Fibroblast of pulmonary artery (primary cell): ENCODE measurements at regions not wholly inside any gene's neighbourhood (a gene's known extent, or its start where the extent isn't known, plus 50 kb on each side); places are given as distances from the start of the nearest gene placed in this dataset.
"Not testable (repeated sequence)": the region's sequence is repeated elsewhere in the genome, so short reads cannot be mapped to it uniquely, and the experiment has no call there.

Experiments used
- DNase-seq: peaks from one replicate; pipeline ENCODE4 v3.0.0-alpha.2; 2010; ENCODE audit warnings: low read depth
- H3K4me3 ChIP-seq: replicated peaks from 2 replicates; pipeline ENCODE4 v1.5.1; 2011; ENCODE audit warnings: low read depth, mild to moderate bottlenecking, control low read depth, low read length, moderate library complexity

GRCh38 chr9:62909447-62909846 lies 1719.6 kb downstream of the SPATA31A7 start:
- DNase-seq, H3K4me3 ChIP-seq: not testable (repeated sequence)

DNA sequence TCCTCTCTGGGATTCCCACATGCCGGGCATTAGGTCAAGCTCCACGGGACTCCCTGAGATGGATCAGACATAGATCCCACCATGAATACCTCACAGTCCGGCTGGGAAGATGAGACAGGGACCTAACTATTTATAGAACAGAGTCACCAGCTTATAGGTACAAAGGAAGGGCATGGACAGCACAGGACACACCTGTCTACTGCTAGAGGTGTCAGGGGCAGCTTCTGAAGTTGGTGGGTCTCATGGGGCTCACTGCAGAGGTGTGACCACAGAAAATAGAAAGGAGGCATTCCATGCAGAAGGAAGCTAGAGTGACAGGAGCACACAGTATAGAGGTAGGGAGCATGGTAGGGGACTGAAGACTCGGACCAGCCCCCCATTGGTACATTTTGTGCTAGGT lies 1722.4 kb downstream of the SPATA31A7 start:
- not testable (repeated sequence) for DNase-seq, H3K4me3 ChIP-seq

DNA sequence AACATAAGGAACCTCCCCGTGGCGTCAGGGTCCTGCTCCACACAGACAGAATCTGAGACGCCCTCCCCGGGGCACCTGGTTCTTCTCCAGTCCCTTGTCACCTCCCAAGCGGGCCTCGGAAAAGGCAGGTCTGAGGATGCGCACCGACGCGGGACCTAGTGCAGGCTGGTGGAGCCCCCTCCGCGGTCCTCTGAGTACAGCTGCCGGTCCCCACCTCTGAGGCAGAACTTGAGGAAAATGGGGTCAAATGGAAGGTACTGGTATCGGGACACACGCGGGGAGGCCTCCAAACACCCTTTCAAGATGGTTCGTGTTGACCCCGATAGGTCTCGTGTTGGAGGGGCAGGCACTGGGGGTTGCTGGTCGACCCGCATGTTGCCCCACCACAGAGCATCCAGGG lies 1725.3 kb downstream of the SPATA31A7 start:
- H3K4me3 ChIP-seq, DNase-seq: not testable (repeated sequence)

GRCh38 chr9:62915661-62916060 lies 1725.8 kb downstream of the SPATA31A7 start:
- not testable (repeated sequence) for H3K4me3 ChIP-seq, DNase-seq

DNA sequence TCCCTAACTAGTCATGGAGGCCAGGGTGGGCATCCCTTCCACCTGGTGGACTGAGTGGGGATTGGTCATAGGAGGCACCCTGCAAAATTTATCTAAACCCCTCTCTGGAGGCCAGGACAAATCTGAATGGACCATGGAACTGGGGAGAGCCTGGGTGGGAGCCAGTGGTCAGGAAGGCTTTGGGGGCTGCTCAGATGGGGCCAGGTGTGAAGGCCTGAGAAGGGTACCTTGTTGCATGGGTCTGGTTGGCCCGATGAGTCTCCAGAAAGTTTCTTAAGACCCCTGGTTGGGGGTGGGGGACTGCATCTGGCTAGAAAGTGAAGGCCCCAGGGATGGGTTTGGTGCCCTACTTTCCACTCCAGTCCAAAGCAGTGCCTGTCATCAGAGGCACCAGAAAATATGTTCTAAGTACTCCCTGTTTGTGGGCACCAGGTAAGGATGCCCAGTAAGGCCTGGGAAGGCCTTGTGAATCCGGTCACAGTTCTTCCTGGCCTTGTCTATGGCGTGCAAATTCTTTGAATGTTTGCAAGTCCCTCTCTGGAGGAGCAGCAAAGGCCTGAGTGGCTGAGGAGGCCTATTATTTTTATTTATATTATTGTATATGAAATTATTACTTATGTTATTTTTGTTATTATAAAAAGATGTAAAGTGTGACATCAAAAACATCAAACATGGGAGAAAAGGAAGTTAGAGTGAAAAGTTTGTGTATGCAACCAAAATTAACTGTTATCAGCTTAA lies 1729.0 kb downstream of the SPATA31A7 start:
- not testable (repeated sequence) for DNase-seq

DNA sequence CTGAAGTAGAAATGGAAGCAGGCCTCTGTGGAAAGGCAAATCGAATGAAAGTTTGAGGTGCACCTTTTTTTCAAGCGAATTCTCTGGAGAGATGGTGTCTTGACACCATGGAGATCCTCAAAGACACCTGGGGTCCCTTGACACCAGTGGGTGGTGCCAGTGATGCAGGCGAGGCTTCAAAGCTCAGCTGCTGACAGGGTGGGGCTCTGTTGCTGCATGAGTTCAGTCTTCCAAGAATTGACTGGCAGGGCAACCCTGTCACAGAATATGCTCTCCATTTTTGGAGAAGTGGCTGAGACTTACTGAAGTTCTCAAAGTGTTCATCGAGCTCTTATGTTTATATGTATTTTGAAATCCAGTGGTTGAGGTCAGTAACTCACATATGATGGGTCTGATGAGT lies 1741.6 kb downstream of the SPATA31A7 start:
- DNase-seq, H3K4me3 ChIP-seq: not testable (repeated sequence)

More for the DNA sequence above, 1729.0 kb downstream of the SPATA31A7 start:
- H3K4me3 ChIP-seq = not testable (repeated sequence)

DNA sequence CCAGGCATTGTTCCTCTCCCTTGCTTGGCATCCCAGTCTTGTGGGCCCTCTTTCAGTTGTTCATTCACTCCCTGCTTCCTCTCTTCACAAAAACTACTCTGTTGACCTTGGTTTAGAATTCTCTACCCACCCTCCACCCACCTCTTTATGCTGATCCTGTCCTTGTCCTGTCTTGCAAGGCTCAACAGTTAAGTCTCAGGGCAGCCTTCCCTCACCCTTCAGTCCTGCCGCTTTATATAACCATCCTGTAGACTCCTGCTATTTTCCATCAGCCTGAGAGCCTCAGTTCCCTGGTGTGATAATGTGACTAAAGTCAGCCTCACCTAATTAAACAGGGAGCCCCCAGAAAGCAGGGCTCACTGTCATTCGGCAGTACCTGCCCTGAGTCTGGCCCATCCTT lies 1763.0 kb downstream of the SPATA31A7 start:
- H3K4me3 ChIP-seq, DNase-seq: not testable (repeated sequence)
